ENCODE measurements at regions not wholly inside any gene's neighbourhood (a gene's known extent, or its start where the extent isn't known, plus 50 kb on each side); places are given as distances from the start of the nearest gene placed in this dataset.
"Not testable (repeated sequence)": the region's sequence is repeated elsewhere in the genome, so short reads cannot be mapped to it uniquely, and the experiment has no call there.

DNA sequence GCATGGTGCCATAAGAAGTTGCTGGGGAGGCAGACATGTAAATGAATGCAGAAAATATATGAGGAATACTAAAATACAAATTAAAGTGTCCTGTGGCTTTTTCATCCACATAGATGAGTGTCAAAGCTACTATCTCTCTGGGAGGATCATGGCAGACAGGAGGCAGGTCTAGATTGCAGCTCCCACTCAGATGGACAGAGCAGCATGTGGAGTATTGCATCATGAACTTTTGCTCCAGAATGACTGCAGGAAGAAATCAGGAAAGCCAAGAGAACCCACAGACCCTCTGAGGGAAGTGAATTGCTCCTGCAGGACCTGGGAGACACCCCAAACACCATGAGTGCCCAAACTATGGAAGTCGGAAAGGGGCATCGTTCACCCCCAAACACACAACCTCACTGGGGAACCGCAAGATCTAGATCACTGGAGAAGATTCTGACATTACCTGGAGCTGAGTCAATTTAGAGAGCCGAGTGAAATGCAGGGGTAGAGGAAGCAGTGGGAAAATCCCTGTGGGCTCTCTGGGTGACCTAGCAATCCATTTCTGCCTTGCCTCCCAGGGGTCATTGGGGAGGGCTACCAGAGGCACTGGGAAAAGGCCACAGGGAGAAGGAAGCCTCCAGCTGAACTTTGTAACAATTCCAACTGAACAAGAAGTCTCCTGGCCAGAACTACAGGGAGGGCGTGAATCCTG is 61.0 kb upstream of the PRSS3 start:
- TF ChIP-seq, protein P1, sequence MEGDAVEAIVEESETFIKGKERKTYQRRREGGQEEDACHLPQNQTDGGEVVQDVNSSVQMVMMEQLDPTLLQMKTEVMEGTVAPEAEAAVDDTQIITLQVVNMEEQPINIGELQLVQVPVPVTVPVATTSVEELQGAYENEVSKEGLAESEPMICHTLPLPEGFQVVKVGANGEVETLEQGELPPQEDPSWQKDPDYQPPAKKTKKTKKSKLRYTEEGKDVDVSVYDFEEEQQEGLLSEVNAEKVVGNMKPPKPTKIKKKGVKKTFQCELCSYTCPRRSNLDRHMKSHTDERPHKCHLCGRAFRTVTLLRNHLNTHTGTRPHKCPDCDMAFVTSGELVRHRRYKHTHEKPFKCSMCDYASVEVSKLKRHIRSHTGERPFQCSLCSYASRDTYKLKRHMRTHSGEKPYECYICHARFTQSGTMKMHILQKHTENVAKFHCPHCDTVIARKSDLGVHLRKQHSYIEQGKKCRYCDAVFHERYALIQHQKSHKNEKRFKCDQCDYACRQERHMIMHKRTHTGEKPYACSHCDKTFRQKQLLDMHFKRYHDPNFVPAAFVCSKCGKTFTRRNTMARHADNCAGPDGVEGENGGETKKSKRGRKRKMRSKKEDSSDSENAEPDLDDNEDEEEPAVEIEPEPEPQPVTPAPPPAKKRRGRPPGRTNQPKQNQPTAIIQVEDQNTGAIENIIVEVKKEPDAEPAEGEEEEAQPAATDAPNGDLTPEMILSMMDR (conservative IDR thresholded peaks at IDR 0.05; ENCODE audit: low read depth, low read length): not testable (repeated sequence)
- TF ChIP-seq EZH2 (IDR thresholded peaks at IDR 0.05; ENCODE audit: borderline replicate concordance, low read depth, low read length, poor library complexity, severe bottlenecking): not testable (repeated sequence)
